ENCODE measurements at regions not wholly inside any gene's neighbourhood (a gene's known extent, or its start where the extent isn't known, plus 50 kb on each side); places are given as distances from the start of the nearest gene placed in this dataset.
"Not testable (repeated sequence)": the region's sequence is repeated elsewhere in the genome, so short reads cannot be mapped to it uniquely, and the experiment has no call there.

DNA sequence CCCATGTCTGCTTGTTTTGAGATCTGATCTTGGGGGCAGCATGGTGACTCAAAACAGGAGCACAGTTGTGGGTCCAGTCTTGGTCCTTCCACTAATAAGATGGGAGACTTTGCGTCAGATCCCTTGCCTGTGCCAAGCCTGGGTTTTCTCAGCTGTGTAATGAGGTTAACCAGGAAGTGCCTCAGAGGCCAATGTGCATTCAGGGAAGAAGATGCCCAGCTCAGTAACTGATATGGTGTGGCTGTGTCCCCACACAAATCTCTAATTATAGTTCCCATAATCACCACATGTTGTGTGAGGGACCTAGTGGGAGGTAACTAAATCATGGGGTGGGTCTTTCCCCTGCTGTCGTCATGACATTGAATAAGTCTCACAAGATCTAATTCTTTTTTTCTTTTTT is 107.1 kb upstream of the ALDH3B2 start:
- FAIRE-seq; DNase-seq (ENCODE audit: insufficient read length, low spot score): not testable (repeated sequence)

DNA sequence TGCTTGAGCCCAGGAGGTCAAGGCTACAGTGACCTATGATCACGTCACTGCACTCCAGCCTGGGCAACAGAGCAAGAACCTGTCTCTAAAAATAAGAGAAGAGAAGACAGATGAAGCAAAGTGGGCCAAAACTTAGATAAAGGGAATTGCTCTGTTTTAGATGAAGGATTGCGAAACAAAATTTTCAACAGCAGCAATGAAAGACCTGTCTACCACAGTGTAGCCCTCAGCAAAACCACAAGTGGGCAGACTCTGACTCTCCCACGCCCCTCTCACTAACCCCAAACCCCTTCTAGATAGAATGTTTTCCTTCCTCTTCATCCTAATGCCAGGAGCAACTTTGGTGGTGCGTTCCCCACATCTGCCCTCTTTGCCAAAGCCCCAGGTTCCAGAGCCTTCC is 105.6 kb upstream of the ALDH3B2 start:
- FAIRE-seq, result no peak
- no peak for DNase-seq (ENCODE audit: insufficient read length, low spot score)

GRCh38 chr11:67779189-67779875 is 104.9 kb upstream of the ALDH3B2 start:
- DNase-seq (ENCODE audit: insufficient read length, low spot score); FAIRE-seq: not testable (repeated sequence)

DNA sequence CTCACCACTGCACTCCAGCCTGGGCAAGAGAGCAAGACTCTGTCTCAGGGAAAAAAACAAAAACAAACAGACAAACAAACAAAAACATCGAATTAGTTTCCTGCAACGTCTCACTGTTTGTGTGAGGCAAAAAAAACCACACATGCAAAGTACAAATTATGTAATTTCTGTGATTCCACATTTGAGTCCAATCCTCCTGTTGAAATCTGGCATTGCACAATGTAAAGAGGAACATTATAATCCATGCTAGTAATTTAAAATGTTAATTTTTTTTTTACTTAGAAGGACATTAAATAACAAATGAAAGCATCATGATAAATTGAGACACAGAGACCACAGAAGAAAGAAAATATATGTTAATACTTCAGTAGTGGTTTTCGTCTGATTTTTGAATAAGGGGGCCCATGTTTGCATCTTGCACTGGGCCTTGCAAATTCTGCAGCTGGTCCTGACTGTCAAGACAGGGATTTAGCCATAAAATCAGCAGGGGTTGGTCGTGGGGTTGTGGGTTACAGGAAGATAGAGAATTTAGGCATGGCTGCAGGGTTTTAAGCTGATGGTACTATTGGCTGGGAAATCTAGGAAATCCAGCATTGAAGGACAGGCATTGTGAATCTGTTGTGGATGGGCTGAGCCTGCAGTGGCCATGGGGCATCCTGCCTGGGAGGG is 102.6 kb upstream of the ALDH3B2 start:
- no peak for FAIRE-seq
- DNase-seq (ENCODE audit: insufficient read length, low spot score), result no peak

DNA sequence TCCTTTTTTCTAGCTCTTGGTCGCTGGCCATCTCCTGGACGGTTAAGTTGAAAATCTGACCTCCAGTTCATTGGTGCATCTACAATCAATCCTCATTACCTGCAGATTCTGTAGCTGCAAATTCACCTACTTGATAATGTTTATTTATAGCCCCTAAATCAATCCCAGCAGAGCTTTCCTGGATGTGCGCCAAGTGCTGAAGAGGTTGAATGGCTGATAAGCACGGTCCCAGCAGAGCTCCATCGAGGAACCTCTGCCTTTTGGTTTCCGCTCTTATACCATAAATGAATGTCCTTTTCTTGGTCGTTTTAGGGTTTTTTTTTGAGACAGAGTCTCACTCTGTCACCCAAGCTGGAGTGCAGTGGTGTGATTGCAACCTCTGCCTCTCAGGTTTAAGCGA is 99.8 kb upstream of the ALDH3B2 start:
- not testable (repeated sequence) for DNase-seq (ENCODE audit: insufficient read length, low spot score); FAIRE-seq

- DNase-seq (ENCODE audit: insufficient read length, low spot score); FAIRE-seq: not testable (repeated sequence)
These were observed 93.7 kb upstream of the ALDH3B2 start for GRCh38 chr11:67768001-67768730.

DNA sequence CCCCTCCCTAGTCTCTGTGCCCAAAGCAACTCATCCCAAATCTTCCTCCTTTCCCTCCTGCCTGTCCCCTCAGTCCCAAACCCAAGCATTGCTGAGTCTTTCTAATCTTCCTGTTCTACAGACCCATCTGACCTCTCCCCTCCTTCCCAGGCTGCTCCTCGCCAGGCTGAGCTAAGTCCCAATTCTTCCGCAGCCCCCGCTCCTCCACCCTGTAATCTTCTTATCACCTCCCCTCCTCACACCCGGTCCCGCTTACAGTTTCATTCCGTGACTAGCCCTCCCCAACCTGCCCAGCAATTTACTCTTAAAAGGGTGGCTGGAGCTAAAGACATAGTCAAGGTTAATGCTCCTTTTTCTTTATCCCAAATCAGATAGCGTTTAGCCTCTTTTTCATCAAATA is 86.8 kb upstream of the ALDH3B2 start:
- not testable (repeated sequence) for FAIRE-seq

DNA sequence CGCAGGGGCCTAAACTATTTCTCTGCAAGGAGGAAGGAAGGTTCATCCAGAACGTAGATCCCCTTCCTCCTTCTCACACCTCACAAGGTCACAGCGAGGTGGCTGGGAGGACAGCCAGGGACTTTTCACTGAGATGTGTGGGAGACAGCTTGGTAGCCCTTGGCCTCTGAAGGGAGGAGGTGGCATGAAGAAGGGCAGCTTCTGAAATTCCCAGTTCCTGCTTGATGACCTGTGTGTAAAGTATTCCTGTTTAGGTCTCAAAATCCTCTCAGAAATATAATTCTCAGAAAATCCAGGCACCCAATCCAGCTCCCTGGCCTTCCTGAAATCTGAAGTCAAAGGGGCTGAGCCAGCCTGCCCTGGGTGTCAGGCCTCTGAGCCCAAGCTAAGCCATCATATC is 84.9 kb upstream of the ALDH3B2 start:
- not testable (repeated sequence) for FAIRE-seq; DNase-seq (ENCODE audit: insufficient read length, low spot score)

More for the DNA sequence above, 86.8 kb upstream of the ALDH3B2 start:
- DNase-seq (ENCODE audit: insufficient read length, low spot score), result not testable (repeated sequence)

GRCh38 chr11:67758467-67758866 is 84.0 kb upstream of the ALDH3B2 start:
- DNase-seq (ENCODE audit: insufficient read length, low spot score); FAIRE-seq: not testable (repeated sequence)

DNA sequence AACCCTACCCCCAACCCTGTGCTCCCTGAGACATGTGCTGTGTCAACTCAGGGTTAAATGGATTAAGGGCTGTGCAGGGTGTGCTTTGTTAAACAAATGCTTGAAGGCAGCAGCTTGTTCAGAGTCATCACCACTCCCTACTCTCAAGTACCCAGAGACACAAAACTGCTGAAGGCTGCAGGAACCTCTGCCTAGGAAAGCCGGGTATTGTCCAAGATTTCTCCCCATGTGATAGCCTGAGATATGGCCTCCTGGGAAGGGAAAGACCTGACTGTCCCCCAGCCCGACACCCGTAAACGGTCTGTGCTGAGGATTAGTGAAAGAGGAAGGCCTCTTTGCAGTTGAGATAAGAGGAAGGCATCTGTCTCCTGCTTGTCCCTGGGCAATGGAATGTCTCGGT is 83.6 kb upstream of the ALDH3B2 start:
- FAIRE-seq; DNase-seq (ENCODE audit: insufficient read length, low spot score): not testable (repeated sequence)

- not testable (repeated sequence) for FAIRE-seq; DNase-seq (ENCODE audit: insufficient read length, low spot score)
These were observed 79.4 kb upstream of the ALDH3B2 start for GRCh38 chr11:67753820-67754219.

GRCh38 chr11:67745181-67745726 is 70.8 kb upstream of the ALDH3B2 start:
- FAIRE-seq, result peak; percentile 98

GRCh38 chr11:67744231-67744630 is 69.8 kb upstream of the ALDH3B2 start:
- not testable (repeated sequence) for FAIRE-seq; DNase-seq (ENCODE audit: insufficient read length, low spot score)

More at GRCh38 chr11:67745181-67745726, 70.8 kb upstream of the ALDH3B2 start:
- DNase-seq (ENCODE audit: insufficient read length, low spot score), result no peak

GRCh38 chr11:67738231-67738630 is 63.8 kb upstream of the ALDH3B2 start:
- FAIRE-seq; DNase-seq (ENCODE audit: insufficient read length, low spot score): not testable (repeated sequence)

- FAIRE-seq; DNase-seq (ENCODE audit: insufficient read length, low spot score): not testable (repeated sequence)
These were observed 63.2 kb upstream of the ALDH3B2 start for GRCh38 chr11:67737562-67738080.

DNA sequence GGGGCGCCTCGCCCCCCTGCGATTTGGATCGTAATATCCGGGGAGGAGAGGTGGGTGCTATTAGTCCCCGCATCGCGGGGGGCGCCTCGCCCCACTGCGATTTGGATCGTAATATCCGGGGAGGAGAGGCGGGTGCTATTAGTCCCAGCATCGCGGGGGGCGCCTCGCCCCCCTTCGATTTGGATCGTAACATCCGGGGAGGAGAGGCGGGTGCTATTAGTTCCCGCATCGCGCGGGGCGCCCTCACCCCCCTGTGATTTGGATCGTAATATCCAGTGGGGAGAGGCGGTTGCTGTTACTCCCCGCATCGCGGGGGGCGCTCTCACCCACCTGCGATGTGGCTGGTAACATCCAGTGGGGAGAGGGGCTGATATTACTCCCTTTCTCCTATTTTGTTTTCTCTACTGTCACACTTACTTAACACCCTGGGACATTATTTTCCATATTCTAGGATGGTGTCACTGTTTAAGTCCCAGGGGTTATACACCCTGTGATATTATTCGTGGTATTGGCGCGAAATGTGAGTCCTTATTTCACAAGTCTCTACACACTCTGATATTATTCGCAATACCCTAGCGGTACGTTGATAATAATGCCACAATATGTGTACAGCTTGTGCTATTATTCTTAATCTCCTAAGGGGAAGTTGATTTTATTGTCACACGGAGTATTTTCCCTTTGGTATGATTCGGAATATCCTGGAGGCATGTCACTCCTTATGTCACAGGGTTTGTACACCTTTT is 57.8 kb upstream of the ALDH3B2 start:
- FAIRE-seq, result peak; percentile 46
- no peak for DNase-seq (ENCODE audit: insufficient read length, low spot score)

- FAIRE-seq (no peak), DNase-seq (ENCODE audit: insufficient read length, low spot score) (no peak)
These were observed 57.2 kb upstream of the ALDH3B2 start for GRCh38 chr11:67731583-67731982.

DNA sequence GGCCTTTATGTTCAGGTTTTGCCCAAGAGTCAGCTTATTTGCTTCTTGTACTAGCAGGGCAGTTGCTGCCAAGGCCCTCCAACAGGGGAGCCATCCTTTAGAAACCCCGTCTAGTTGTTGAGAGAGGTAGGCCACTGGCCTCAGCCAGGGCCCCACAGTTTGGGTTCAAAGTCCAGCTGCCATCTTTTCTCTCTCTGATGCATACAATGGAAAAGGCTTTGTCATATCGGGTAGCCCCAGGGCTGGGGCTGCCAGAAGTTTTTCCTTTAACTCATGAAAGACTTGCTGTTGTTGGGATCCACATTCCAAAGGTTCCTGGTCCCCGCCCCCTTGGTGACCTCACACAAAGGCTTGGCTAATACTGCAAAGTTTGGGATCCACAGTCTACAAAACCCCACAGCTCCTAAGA is 53.7 kb upstream of the ALDH3B2 start:
- FAIRE-seq; DNase-seq (ENCODE audit: insufficient read length, low spot score): not testable (repeated sequence)

GRCh38 chr11:67727066-67728040 is 52.9 kb upstream of the ALDH3B2 start:
- not testable (repeated sequence) for DNase-seq (ENCODE audit: insufficient read length, low spot score); FAIRE-seq

Measured in HTR-8/SVneo (cell line).